ENCODE measurements at regions not wholly inside any gene's neighbourhood (a gene's known extent, or its start where the extent isn't known, plus 50 kb on each side); places are given as distances from the start of the nearest gene placed in this dataset.

DNA sequence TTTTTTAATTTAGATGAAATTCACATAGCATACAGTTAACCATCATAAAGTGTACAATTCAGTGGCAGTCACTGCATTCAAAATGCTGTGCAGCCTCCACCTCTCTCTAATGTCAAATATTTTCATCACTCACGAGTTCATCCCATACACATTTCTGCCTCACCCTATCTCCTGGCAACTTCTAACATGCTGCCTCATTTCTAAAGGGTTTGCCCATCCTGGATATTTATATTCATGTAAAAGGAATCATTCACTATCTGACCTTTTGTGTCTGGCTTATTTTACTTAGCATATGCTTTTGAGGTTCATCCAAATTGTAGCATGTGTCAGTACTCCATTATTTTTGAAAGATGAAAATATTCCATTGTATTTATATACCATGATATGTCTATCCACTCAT is 286.9 kb upstream of the VSTM2A start:
- TF ChIP-seq POLR2AphosphoS5 (IDR thresholded peaks at IDR 0.05; ENCODE audit: low read depth, low read length) (no peak), SIN3A (IDR thresholded peaks at IDR 0.05; ENCODE audit: borderline replicate concordance, insufficient read depth, low read length) (no peak)

All from PFSK-1 (cell line).